ENCODE measurements at regions not wholly inside any gene's neighbourhood (a gene's known extent, or its start where the extent isn't known, plus 50 kb on each side); places are given as distances from the start of the nearest gene placed in this dataset.

DNA sequence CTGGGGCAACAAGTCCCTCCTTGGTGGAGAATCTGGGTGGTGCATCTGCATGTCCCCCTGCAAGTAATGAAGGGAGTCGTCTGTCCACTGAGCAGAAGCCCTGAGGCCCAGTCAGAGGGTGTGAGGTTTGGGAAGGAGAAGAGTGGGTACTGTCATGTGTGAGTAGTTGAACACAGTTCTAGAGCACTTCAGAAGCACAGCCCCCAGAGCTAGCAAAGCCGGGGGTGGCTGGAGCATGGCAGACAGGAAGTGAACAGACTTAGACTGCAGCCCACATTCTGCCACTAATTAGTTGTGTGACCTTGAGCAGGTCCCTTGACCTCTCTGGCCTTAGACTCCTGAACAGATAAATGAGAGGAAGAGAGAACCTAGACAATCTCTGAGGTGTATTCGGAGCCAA is 207.6 kb downstream of the UACA start:
- TF ChIP-seq TAF1 (IDR thresholded peaks at IDR 0.05; ENCODE audit: low read depth) (no peak), NFIC (IDR thresholded peaks at IDR 0.05) (no peak), EGR1 (IDR thresholded peaks at IDR 0.05) (no peak), YY1 (IDR thresholded peaks at IDR 0.05; ENCODE audit: low read depth) (no peak), EP300 (IDR thresholded peaks at IDR 0.05; ENCODE audit: borderline replicate concordance) (no peak), FOXM1 (IDR thresholded peaks at IDR 0.05; ENCODE audit: borderline replicate concordance, low read depth) (no peak), RAD21 (IDR thresholded peaks at IDR 0.05; ENCODE audit: low read depth) (no peak), REST (IDR thresholded peaks at IDR 0.05; ENCODE audit: low read depth) (no peak), TCF12 (IDR thresholded peaks at IDR 0.05; ENCODE audit: low read depth) (no peak)
- TF ChIP-seq, protein P1, sequence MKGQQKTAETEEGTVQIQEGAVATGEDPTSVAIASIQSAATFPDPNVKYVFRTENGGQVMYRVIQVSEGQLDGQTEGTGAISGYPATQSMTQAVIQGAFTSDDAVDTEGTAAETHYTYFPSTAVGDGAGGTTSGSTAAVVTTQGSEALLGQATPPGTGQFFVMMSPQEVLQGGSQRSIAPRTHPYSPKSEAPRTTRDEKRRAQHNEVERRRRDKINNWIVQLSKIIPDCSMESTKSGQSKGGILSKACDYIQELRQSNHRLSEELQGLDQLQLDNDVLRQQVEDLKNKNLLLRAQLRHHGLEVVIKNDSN (IDR thresholded peaks at IDR 0.05) = no peak
- TF ChIP-seq, protein P2, sequence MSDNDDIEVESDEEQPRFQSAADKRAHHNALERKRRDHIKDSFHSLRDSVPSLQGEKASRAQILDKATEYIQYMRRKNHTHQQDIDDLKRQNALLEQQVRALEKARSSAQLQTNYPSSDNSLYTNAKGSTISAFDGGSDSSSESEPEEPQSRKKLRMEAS (IDR thresholded peaks at IDR 0.05) = no peak

All from Ishikawa (cell line).